ENCODE measurements at regions not wholly inside any gene's neighbourhood (a gene's known extent, or its start where the extent isn't known, plus 50 kb on each side); places are given as distances from the start of the nearest gene placed in this dataset.

DNA sequence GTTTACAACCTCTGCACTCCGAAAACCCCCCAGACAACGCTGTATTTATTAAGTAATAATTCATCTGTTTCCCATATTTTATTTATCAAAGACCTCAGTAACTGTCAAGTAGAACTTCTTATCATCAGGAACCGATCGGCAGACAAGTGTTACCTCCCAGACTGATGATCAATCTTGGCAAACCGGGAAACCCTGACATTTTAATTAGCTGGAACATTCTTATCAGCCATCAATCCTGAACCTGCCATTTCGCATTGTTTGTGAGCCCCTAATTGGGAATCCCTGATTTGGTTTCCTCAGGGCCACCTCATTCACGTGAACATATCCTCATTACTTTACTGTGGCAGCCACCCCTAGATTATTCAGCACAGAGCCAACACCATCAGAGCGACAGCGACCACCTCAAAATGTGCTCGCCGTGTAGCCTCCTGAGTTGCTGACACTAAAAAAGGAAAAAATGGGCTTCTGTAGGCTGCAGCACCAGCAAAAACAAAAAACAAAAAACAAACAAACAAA, 93.6 kb upstream of the SDK1 start:
- Histone ChIP-seq H3K27me3 (no peaks in the 10 kb centered on the region), H3K36me3 (ENCODE audit: low read depth, missing control alignments) (no peaks in the 10 kb centered on the region), H3K4me1 (no peaks in the 10 kb centered on the region), H3K9me3 (no peaks in the 10 kb centered on the region), H3K27ac (no peak overlapping the region), H3K4me3 (no peak overlapping the region)
- TF ChIP-seq CTCF (IDR thresholded peaks at IDR 0.05), result no peak
- TF ChIP-seq POLR2A (IDR thresholded peaks at IDR 0.05), result no peak
- DNase-seq, result no peak
- intact Hi-C loops (cut with DNase I; ENCODE audit: low total_unique reads), result no loop called here
- WGBS, 2 donors, result 58 to 67% methylated on average over 11 of the region's 11 CpGs

DNA sequence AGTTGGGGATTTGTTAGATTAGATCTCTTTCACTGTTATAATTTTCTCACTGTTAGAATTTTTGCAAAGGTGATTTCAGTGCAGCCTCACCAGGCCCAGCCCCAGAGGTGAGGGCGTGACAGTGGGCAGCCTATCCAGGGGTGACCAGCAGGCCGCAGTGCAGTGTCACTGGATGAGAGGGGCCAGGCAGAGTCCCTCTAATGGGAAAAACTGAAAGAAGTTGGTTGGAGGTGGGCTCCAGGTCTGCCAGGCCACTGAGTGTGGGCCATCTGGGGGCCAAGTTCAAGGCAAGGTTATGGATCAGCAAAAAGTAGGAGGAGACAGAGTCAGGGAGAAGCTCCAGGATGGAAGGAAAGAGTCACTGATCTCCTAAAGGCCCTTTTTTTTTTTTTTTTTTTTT, 90.5 kb upstream of the SDK1 start:
- Histone ChIP-seq H3K4me1 (no peaks in the 10 kb centered on the region), H3K27me3 (no peaks in the 10 kb centered on the region), H3K27ac (no peak overlapping the region), H3K36me3 (ENCODE audit: low read depth, missing control alignments) (no peaks in the 10 kb centered on the region), H3K4me3 (no peak overlapping the region), H3K9me3 (no peaks in the 10 kb centered on the region)
- TF ChIP-seq POLR2A (IDR thresholded peaks at IDR 0.05) (no peak), CTCF (IDR thresholded peaks at IDR 0.05) (no peak)
- WGBS, 2 donors, result 98 to 100% methylated on average over 2 of the region's 2 CpGs
- intact Hi-C loops (cut with DNase I; ENCODE audit: low total_unique reads), result no loop called here
- DNase-seq, result no peak

- DNase-seq, result no peak
- no peak for TF ChIP-seq CTCF (IDR thresholded peaks at IDR 0.05)
- TF ChIP-seq POLR2A (IDR thresholded peaks at IDR 0.05), result no peak
- peaks cover 2% of the 10 kb centered on the region for H3K4me1 ChIP-seq
- no peaks in the 10 kb centered on the region for H3K27me3 ChIP-seq
- intact Hi-C loops (cut with DNase I; ENCODE audit: low total_unique reads), result no loop called here
- WGBS, 2 donors, result 67 to 71% methylated on average over 4 of the region's 4 CpGs
- H3K36me3 ChIP-seq (ENCODE audit: low read depth, missing control alignments), result no peaks in the 10 kb centered on the region
- H3K9me3 ChIP-seq, result no peaks in the 10 kb centered on the region
- H3K27ac ChIP-seq, result no peak overlapping the region
- no peak overlapping the region for H3K4me3 ChIP-seq
These were observed 87.0 kb upstream of the SDK1 start for GRCh38 chr7:3214090-3214413.

- TF ChIP-seq CTCF (IDR thresholded peaks at IDR 0.05) (no peak), POLR2A (IDR thresholded peaks at IDR 0.05) (no peak)
- intact Hi-C loops (cut with DNase I; ENCODE audit: low total_unique reads), result no loop called here
- Histone ChIP-seq H3K4me3 (no peak overlapping the region), H3K4me1 (peaks cover 3% of the 10 kb centered on the region), H3K36me3 (ENCODE audit: low read depth, missing control alignments) (no peaks in the 10 kb centered on the region), H3K27me3 (no peaks in the 10 kb centered on the region), H3K9me3 (no peaks in the 10 kb centered on the region), H3K27ac (no peak overlapping the region)
- 91% methylated on average over 13 to 14 of the region's 14 CpGs for WGBS, 2 donors
- DNase-seq, result no peak
These were observed 85.1 kb upstream of the SDK1 start for GRCh38 chr7:3215624-3216585.

DNA sequence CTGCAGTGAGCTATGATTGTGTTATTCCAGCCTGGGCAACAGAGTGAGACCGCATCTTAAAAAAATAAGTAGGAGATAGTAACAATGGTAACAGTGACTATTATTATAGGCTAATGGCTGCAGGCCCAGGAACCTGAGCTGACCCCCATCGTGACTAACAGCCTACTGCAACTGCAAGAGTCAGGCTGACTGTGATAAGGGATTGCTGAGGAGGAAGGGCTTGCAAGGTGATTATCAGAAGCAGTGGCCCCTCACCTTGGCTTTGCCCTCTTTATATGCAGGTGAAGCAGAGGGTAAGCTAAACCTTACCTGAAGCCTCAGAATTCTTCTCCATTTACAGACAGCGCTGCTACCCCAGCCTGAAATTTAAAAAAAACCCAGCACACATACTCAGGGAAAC, 83.9 kb upstream of the SDK1 start:
- WGBS, 2 donors, result 63 to 65% methylated on average over 3 of the region's 3 CpGs
- no peak for DNase-seq
- TF ChIP-seq POLR2A (IDR thresholded peaks at IDR 0.05) (no peak), CTCF (IDR thresholded peaks at IDR 0.05) (no peak)
- Histone ChIP-seq H3K4me1 (peaks cover 3% of the 10 kb centered on the region), H3K27me3 (no peaks in the 10 kb centered on the region), H3K27ac (no peak overlapping the region), H3K9me3 (no peaks in the 10 kb centered on the region), H3K4me3 (no peak overlapping the region), H3K36me3 (ENCODE audit: low read depth, missing control alignments) (no peaks in the 10 kb centered on the region)
- intact Hi-C loops (cut with DNase I; ENCODE audit: low total_unique reads), result no loop called here
